GM10248 (cell line): ENCODE measurements at regions not wholly inside any gene's neighbourhood (a gene's known extent, or its start where the extent isn't known, plus 50 kb on each side); places are given as distances from the start of the nearest gene placed in this dataset.

Source experiments
- CTCF ChIA-PET: fragments of 300-600 bp; sonication (Branson Sonifier 250); formaldehyde crosslinking; extraction: SDS; loops from one replicate; lab custom pipeline; 2021; ENCODE audit warnings: antibody characterized with exemption; lab: Yijun Ruan, JAX
- POLR2A ChIA-PET: fragments of 350-650 bp; sonication (Branson Sonifier 250); formaldehyde crosslinking; extraction: SDS; loops from one replicate; lab custom pipeline; 2020; ENCODE audit warnings: antibody characterized with exemption; lab: Yijun Ruan, JAX
- DNase-seq: peaks from one replicate; pipeline ENCODE4 v3.0.0; 2012; ENCODE audit errors: extremely low spot score
- CTCF ChIP-seq: IDR thresholded peaks from 2 replicates; pipeline ENCODE4 v1.5.1; 2012; ENCODE audit warnings: mild to moderate bottlenecking, low read depth; ENCODE audit errors: extremely low read depth, missing control alignments, control extremely low read depth

DNA sequence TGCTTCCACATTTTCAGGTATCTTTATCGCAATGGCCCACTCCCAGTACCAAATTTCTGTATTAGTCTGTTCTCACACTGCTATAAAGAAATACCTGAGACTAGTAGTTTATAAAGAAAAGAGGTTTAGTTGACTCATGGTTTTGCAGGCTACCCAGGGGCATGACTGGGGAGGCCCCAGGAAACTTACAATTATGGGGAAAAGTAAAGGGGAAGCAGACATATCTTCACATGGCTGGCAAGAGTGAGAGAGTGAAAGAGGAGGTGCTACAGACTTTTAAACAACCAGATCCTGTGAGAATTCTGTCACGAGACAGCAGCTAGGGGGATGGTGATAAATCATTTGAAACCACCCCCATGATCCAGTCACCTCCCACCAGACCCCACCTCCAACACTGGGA lies 238.2 kb upstream of the DMAC1 start:
- POLR2A ChIA-PET: no interaction called here
- no peak for TF ChIP-seq CTCF
- CTCF ChIA-PET: no interaction called here
- no peak for DNase-seq

DNA sequence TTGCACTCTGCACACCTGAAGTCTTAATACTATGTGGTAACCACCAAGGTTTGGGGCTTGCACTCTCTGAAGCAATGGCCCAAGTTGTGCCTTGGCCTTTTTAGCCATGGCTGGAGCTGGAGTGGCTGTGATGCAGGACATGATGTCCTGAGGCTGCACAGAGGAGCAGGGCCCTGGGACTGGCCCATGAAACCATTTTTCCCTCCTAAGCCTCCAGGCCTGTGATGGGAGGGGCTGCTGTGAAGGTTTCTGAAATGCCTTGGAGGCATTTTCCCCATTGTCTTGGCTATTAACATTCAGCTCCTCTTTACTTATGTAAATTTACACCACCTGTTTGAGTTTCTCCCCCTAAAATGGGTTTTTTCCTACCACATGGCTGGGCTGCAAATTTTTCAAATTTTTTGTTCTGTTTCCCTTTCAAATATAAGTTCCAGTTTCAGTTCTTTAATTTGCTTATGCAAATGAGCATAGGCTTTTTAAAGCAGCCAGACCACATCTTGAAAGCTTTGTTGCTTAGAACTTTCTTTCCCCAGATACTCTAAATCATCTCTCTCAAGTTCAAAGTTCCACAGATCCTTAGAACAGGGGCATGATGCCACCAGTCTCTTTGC lies 237.4 kb upstream of the DMAC1 start:
- ChIA-PET CTCF (no interaction called here), POLR2A (no interaction called here)
- TF ChIP-seq CTCF: no peak
- no peak for DNase-seq

DNA sequence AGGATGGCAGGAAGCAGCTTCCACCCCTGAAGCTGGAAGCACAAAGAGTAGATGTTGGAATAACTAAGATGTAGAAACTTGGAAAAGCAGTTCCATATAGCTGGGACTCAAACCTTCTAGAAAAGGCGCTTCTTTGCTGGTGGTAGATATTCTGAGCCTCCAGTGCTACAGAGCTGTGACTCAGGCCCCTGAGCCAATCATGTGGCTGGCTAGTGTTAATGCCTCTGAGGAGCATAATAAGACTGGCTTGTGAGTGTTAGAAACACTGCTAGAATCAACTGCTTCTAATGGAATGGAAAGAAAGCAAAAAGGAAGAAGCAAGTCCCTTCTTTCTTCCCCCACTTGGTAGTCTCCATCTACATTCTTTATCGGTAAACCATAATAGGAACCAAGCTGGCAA lies 234.2 kb upstream of the DMAC1 start:
- TF ChIP-seq CTCF: no peak
- ChIA-PET POLR2A (no interaction called here), CTCF (no interaction called here)
- no peak for DNase-seq

GRCh38 chr9:8030095-8030494 lies 230.5 kb upstream of the DMAC1 start:
- ChIA-PET POLR2A (no interaction called here), CTCF (interaction anchor here (1.1 to 1.3 kb wide), 2 partner anchors 10 to 17 kb away, joined by 3 to 4 read pairs; no protein-coding TSS in a partner anchor)
- no peak for DNase-seq
- TF ChIP-seq CTCF: no peak

DNA sequence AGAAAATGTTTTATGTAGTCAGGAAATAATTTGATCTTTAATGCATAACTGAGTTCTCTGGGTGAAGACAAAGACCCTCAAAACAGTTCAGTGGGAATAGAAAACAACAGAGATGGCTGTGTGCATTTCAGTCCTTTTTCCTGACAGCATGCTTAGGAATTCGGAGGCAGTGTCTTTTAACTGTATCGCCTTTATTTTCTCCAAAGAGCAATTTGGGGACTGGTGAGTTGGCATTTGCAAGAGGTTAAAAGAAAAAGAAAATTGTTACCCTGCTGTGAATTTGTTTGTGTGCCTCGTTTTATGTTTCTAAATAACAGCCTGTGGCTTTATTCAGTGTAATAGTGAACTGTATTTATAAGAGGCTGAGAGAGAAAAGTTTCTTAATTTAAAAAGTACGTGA lies 227.8 kb upstream of the DMAC1 start:
- no peak for DNase-seq
- POLR2A ChIA-PET: no interaction called here
- TF ChIP-seq CTCF: no peak
- CTCF ChIA-PET: no interaction called here

- ChIA-PET CTCF (interaction anchor here (0.8 to 1.5 kb wide), 3 partner anchors 10 to 120 kb away, joined by 3 to 4 read pairs (median 3); no protein-coding TSS in a partner anchor), POLR2A (no interaction called here)
- TF ChIP-seq CTCF: no peak
- no peak for DNase-seq
Observed at GRCh38 chr9:8025551-8025950, 226.0 kb upstream of the DMAC1 start.
